ENCODE measurements at regions not wholly inside any gene's neighbourhood (a gene's known extent, or its start where the extent isn't known, plus 50 kb on each side); places are given as distances from the start of the nearest gene placed in this dataset.

DNA sequence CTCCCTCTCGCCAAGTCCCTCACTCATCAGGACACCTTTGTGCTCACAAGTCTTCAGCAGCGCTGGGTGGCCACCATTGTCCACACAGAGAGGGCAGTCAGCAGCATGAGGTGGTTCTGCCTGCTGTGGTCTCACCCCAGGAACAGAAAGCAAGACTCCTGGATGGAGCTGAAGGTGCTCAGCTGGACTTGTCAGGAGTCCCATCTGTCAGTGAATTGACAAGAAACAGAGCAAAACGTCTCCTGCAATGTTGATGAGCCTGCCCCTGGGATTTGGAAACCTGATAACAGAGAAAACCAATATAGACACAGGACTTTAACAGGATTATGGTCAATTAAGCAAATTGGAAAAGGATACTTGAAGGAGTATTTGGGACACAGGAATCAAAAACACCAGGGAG, 122.2 kb upstream of the PRSS58 start:
- Histone ChIP-seq H3K27ac (ENCODE audit: low read depth, low read length) (no peak overlapping the region), H3K4me1 (ENCODE audit: control insufficient read depth in 1 of 2, insufficient read depth in 2 of 2, low read length in 2 of 2) (peaks cover 0 to 19% of the 10 kb centered on the region in 2 experiments; a peak in 1 of 4 replicates), H3K9me2 (ENCODE audit: insufficient read depth) (no peaks in the 10 kb centered on the region), H3K9ac (ENCODE audit: low read length) (no peak overlapping the region), H3K27me3 (ENCODE audit: insufficient read depth, low read length) (no peaks in the 10 kb centered on the region), H3K4me2 (ENCODE audit: low read length) (no peak overlapping the region), H4K20me1 (ENCODE audit: insufficient read depth) (no peaks in the 10 kb centered on the region), H3K36me3 (ENCODE audit: control insufficient read depth in 1 of 2, insufficient read depth in 2 of 2, low read length in 2 of 2) (no peaks in the 10 kb centered on the region), H3K4me3 (replicated peaks in 1 of 2; ENCODE audit: low read depth in 1 of 2, low read length in 2 of 2) (no peak overlapping the region), H2AFZ (ENCODE audit: low read depth, low read length, poor library complexity, severe bottlenecking) (no peak overlapping the region), H3K9me3 (ENCODE audit: control insufficient read depth in 1 of 2, insufficient read depth in 1 of 2, low read depth in 1 of 2, low read length in 2 of 2) (no peaks in the 10 kb centered on the region), H3K79me2 (ENCODE audit: insufficient read depth, low read length) (no peaks in the 10 kb centered on the region)
- ATAC-seq (no peak), DNase-seq (ENCODE audit: low read depth, low spot score) (no peak)
- no peak for TF ChIP-seq CEBPB (IDR thresholded peaks at IDR 0.05; ENCODE audit: low read depth)
- TF ChIP-seq SRF (IDR thresholded peaks at IDR 0.05; ENCODE audit: low read depth), result no peak
- TF ChIP-seq ZFX (IDR thresholded peaks at IDR 0.05), result no peak
- no peak for TF ChIP-seq EZH2 (IDR thresholded peaks at IDR 0.05)
- TF ChIP-seq EGR1 (IDR thresholded peaks at IDR 0.05; ENCODE audit: low read depth), result no peak
- TF ChIP-seq EZH2phosphoT487 (IDR thresholded peaks at IDR 0.05; ENCODE audit: borderline replicate concordance), result no peak
- TF ChIP-seq SP1 (IDR thresholded peaks at IDR 0.05; ENCODE audit: low read depth), result no peak
- no TSS peak for BruUV-seq (replicated peaks)
- intact Hi-C loops (cut with micrococcal nuclease), result no loop called here
- ChIA-PET RAD21 (ENCODE audit: low non-redundant PET in 1 of 2, low total read pairs in 2 of 2, uncharacterized antibody in 2 of 2, unreplicated experiment in 2 of 2) (no interaction called here), CTCF (no interaction called here), POLR2A (no interaction called here)

DNA sequence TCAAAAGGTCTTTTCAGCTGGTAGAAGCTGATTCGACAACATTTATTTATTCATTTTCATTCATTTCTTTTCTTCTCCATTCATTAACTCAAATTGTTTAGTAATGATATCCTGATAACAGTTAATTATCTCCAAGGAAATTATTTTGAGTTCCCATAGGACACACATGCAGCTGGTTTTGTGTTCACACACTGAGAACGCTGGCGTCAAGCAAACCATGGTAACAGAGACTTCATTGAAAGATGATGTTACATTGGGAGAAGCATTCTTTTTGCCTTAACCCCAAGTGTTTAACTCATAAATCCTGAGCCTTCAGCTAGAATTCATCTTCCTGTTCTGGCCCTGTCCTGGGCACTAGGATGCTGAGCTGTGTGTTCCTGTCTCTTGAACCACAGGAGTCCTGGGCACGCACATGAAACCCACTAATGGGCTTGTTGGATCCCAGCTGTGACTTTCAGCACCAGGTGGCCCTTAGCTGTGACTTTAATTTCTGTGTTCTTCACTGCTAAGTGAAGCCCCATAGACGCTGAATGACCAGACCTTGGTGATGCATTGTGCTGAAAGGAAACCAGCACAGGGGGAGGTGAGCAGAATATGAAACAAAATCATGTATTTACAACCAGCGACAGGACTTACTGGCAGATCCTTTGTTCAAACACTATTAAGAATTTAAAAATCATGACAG, 121.5 kb upstream of the PRSS58 start:
- ChIA-PET RAD21 (ENCODE audit: low non-redundant PET in 1 of 2, low total read pairs in 2 of 2, uncharacterized antibody in 2 of 2, unreplicated experiment in 2 of 2) (no interaction called here), POLR2A (no interaction called here), CTCF (interaction anchor here (1.5 kb wide), 1 partner anchor 56 kb away, joined by 3 read pairs; no protein-coding TSS in a partner anchor)
- no peaks in the 10 kb centered on the region for H3K9me2 ChIP-seq (ENCODE audit: insufficient read depth)
- H3K27me3 ChIP-seq (ENCODE audit: insufficient read depth, low read length), result no peaks in the 10 kb centered on the region
- H4K20me1 ChIP-seq (ENCODE audit: insufficient read depth), result no peaks in the 10 kb centered on the region
- H3K27ac ChIP-seq (ENCODE audit: low read depth, low read length), result no peak overlapping the region
- intact Hi-C loops (cut with micrococcal nuclease), result no loop called here
- DNase-seq (ENCODE audit: low read depth, low spot score) (no peak), ATAC-seq (no peak)
- no TSS peak for BruUV-seq (replicated peaks)
- H3K4me2 ChIP-seq (ENCODE audit: low read length), result no peak overlapping the region
- H2AFZ ChIP-seq (ENCODE audit: low read depth, low read length, poor library complexity, severe bottlenecking), result no peak overlapping the region
- peaks cover 0 to 15% of the 10 kb centered on the region in 2 experiments; a peak in 2 of 4 replicates for H3K4me1 ChIP-seq (ENCODE audit: control insufficient read depth in 1 of 2, insufficient read depth in 2 of 2, low read length in 2 of 2)
- H3K9me3 ChIP-seq (ENCODE audit: control insufficient read depth in 1 of 2, insufficient read depth in 1 of 2, low read depth in 1 of 2, low read length in 2 of 2), result no peaks in the 10 kb centered on the region
- H3K36me3 ChIP-seq (ENCODE audit: control insufficient read depth in 1 of 2, insufficient read depth in 2 of 2, low read length in 2 of 2), result no peaks in the 10 kb centered on the region
- TF ChIP-seq ZNF274 (IDR thresholded peaks at IDR 0.05; ENCODE audit: low read depth, low read length), result no peak
- no peak for TF ChIP-seq FOSL1 (IDR thresholded peaks at IDR 0.05; ENCODE audit: low read depth)
- no peak for TF ChIP-seq CEBPB (IDR thresholded peaks at IDR 0.05; ENCODE audit: low read depth)
- no peak for TF ChIP-seq RAD21 (IDR thresholded peaks at IDR 0.05; ENCODE audit: low read depth)
- TF ChIP-seq YY1 (IDR thresholded peaks at IDR 0.05; ENCODE audit: extremely low read depth, insufficient replicate concordance, low read depth, low read length), result no peak
- TF ChIP-seq EGR1 (IDR thresholded peaks at IDR 0.05; ENCODE audit: low read depth), result no peak
- TF ChIP-seq ZFX (IDR thresholded peaks at IDR 0.05), result no peak
- TF ChIP-seq, protein P1, sequence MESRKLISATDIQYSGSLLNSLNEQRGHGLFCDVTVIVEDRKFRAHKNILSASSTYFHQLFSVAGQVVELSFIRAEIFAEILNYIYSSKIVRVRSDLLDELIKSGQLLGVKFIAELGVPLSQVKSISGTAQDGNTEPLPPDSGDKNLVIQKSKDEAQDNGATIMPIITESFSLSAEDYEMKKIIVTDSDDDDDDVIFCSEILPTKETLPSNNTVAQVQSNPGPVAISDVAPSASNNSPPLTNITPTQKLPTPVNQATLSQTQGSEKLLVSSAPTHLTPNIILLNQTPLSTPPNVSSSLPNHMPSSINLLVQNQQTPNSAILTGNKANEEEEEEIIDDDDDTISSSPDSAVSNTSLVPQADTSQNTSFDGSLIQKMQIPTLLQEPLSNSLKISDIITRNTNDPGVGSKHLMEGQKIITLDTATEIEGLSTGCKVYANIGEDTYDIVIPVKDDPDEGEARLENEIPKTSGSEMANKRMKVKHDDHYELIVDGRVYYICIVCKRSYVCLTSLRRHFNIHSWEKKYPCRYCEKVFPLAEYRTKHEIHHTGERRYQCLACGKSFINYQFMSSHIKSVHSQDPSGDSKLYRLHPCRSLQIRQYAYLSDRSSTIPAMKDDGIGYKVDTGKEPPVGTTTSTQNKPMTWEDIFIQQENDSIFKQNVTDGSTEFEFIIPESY (IDR thresholded peaks at IDR 0.05; ENCODE audit: extremely low read depth, insufficient replicate concordance, low read length), result no peak
- TF ChIP-seq EZH2phosphoT487 (IDR thresholded peaks at IDR 0.05; ENCODE audit: borderline replicate concordance), result no peak
- no peak for TF ChIP-seq POLR2AphosphoS5 (IDR thresholded peaks at IDR 0.05; ENCODE audit: low read depth, low read length)
- H3K4me3 ChIP-seq (replicated peaks in 1 of 2; ENCODE audit: low read depth in 1 of 2, low read length in 2 of 2), result no peak overlapping the region
- no peaks in the 10 kb centered on the region for H3K79me2 ChIP-seq (ENCODE audit: insufficient read depth, low read length)
- no peak overlapping the region for H3K9ac ChIP-seq (ENCODE audit: low read length)

Data from HCT116 (cell line).